ENCODE measurements at regions not wholly inside any gene's neighbourhood (a gene's known extent, or its start where the extent isn't known, plus 50 kb on each side); places are given as distances from the start of the nearest gene placed in this dataset.

DNA sequence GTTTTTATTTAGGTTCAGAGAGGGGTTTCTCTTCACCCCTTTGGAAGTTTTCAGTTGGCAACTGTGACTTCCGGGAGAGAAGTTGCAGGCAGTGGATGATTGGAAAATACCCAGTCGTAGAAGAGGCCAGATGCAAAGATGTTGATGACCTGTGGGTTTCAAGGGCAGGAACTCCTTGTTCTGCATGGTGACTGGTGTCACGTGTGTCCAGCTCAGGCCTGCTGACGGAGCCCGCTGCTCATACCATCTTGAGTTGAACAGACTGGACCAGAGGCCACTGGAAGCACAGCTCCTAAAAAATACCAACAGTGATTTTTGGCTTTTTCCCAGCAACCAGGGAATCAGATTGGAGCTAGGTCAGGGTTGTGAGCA is 243.9 kb upstream of the KLF4 start:
- no peaks in the 10 kb centered on the region for H3K36me3 ChIP-seq
- H3K4me3 ChIP-seq = no peak overlapping the region
- ATAC-seq = peak; percentile 61 to 68
- H3K27me3 ChIP-seq (ENCODE audit: low read depth) = peaks cover 3% of the 10 kb centered on the region
- no peak for DNase-seq
- H3K9me3 ChIP-seq = no peaks in the 10 kb centered on the region
- intact Hi-C loops (cut with DNase I) = no loop called here
- TF ChIP-seq, protein P1, sequence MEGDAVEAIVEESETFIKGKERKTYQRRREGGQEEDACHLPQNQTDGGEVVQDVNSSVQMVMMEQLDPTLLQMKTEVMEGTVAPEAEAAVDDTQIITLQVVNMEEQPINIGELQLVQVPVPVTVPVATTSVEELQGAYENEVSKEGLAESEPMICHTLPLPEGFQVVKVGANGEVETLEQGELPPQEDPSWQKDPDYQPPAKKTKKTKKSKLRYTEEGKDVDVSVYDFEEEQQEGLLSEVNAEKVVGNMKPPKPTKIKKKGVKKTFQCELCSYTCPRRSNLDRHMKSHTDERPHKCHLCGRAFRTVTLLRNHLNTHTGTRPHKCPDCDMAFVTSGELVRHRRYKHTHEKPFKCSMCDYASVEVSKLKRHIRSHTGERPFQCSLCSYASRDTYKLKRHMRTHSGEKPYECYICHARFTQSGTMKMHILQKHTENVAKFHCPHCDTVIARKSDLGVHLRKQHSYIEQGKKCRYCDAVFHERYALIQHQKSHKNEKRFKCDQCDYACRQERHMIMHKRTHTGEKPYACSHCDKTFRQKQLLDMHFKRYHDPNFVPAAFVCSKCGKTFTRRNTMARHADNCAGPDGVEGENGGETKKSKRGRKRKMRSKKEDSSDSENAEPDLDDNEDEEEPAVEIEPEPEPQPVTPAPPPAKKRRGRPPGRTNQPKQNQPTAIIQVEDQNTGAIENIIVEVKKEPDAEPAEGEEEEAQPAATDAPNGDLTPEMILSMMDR (IDR thresholded peaks at IDR 0.05) = no peak
- H3K4me1 ChIP-seq = peaks cover 25% of the 10 kb centered on the region
- H3K27ac ChIP-seq = peak overlapping the region; percentile 73

DNA sequence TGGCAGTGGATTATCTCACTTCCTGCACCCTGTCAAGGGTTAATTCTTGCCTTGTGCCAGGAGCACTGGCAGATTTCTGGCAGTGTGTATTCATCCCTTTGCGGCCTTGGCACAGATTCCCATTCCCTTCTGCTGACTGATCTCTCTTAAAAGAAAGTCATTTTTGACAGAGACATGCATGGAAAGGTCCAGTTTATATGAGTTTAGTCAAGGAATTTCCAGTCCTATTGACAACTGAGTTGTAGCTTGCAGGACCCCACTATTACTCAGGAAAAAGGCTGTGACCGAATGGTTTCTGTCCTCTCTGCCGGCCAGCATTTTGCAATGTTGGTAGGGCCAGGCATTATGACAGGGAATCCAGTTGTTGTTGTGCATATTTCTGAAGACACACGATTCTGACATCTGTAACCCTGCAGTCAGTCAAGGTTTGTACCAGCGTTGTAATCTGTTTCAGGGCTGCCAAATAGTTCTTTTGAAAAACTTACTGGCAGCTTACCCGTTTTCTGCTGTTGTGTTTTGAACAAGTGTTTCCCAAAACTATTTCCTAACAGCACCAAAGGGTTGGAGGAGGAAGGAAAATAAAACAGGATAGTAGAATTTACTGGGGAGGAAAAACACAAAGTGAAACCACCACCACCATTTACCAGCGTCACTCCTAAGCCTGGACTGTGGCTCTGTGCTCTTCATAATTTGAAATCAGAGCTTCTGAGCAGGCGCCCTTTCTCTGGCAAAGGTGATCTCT is 243.4 kb upstream of the KLF4 start:
- ATAC-seq = peak; percentile 54 to 61
- Histone ChIP-seq H3K9me3 (no peaks in the 10 kb centered on the region), H3K4me3 (no peak overlapping the region), H3K27ac (peak overlapping the region; percentile 73), H3K36me3 (no peaks in the 10 kb centered on the region), H3K27me3 (ENCODE audit: low read depth) (peaks cover 3% of the 10 kb centered on the region), H3K4me1 (peaks cover 24% of the 10 kb centered on the region)
- TF ChIP-seq, protein P1 (IDR thresholded peaks at IDR 0.05) = no peak
- no peak for DNase-seq
- intact Hi-C loops (cut with DNase I) = no loop called here

DNA sequence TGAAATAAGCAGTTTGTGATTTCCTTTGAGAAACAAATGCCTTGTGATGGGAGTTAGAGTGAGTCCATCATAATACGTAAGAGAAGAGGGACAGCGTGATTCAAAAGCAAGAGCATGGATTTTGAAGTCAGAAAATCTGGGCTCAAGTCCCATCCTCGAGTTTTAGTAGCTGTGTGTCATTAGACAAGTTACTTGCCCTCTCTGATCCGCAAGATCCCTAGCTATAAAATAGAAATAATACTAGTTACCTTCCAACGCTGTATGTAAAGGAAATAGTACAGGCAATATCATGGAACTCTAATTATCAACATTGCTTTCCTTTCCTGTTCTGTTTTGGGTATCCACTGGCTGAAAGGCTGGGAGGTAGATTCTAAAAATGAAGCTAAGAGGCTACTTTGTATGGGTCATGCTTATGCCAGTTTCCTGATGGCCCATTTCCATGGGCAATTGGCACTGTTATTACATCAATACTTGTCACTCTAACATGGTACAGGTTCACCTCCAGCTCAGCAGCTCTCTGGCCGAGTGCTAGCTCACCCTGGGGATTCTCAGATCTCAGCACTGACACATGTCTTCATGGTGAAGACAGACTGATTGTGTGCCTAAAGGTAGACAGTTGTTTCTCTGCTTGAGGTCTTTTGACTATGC is 241.7 kb upstream of the KLF4 start:
- DNase-seq (no peak), ATAC-seq (no peak)
- intact Hi-C loops (cut with DNase I) = no loop called here
- TF ChIP-seq, protein P1 (IDR thresholded peaks at IDR 0.05) = no peak
- H3K9me3 ChIP-seq = no peaks in the 10 kb centered on the region
- no peak overlapping the region for H3K4me3 ChIP-seq
- no peak overlapping the region for H3K27ac ChIP-seq
- H3K36me3 ChIP-seq = no peaks in the 10 kb centered on the region
- H3K27me3 ChIP-seq (ENCODE audit: low read depth) = no peaks in the 10 kb centered on the region
- peaks cover 14% of the 10 kb centered on the region for H3K4me1 ChIP-seq

DNA sequence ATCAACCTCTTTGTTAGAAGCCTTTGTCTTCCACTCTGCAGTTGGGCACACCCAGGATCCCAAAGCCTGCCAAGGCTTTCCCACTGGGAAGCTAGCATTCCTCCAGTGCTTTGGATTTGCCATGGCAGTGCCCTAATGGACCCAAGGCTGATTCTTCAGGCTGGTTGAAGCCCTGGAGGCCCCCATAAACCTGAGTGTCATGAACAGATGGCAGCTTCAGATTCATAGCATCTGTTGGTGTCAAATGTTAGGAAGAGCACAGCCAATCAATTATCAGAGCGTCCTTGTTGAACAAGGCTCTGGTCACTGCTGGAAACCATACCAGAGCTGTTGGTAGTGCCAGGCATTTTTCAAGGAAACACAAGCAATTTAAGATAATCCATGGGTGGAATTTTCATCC is 241.1 kb upstream of the KLF4 start:
- Histone ChIP-seq H3K4me3 (no peak overlapping the region), H3K27ac (no peak overlapping the region), H3K4me1 (peaks cover 14% of the 10 kb centered on the region), H3K36me3 (no peaks in the 10 kb centered on the region), H3K27me3 (ENCODE audit: low read depth) (no peaks in the 10 kb centered on the region), H3K9me3 (no peaks in the 10 kb centered on the region)
- intact Hi-C loops (cut with DNase I) = no loop called here
- DNase-seq (no peak), ATAC-seq (no peak)
- TF ChIP-seq, protein P1 (IDR thresholded peaks at IDR 0.05) = no peak

DNA sequence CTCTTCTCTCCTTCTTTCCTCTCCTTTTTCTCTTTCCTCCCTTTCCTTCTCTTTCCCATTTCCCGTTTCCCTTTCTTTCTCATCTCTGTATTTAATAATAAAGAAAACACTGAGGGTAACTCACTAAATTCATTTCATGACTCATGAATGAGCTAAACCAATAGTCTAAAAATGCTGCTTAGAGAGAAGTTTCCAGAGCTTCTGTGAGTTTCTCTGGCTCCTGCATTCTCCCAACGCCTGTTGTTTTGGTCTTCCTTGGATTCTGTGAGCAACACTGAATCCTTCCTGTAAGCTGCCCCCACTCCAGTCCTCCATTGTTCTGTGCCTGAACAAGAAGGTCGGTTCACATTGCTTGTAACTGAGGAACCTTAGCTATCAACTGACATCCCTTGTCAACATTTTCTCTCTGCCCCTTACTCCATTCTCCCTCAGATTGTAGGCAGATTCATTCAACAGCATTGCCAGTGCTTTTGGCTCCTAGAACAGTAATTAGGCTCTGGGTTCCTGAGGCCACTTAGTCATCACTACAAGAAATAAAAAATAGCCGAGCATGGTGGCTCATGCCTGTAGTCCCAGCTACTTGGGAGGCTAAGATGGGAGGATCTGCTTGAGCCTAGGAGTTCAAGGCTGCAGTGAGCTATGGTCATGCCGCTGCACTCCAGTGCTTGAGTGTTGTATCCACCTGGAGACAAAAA is 237.7 kb upstream of the KLF4 start:
- no peak for ATAC-seq
- DNase-seq = no peak
- TF ChIP-seq, protein P1 (IDR thresholded peaks at IDR 0.05) = no peak
- intact Hi-C loops (cut with DNase I) = no loop called here
- Histone ChIP-seq H3K27me3 (ENCODE audit: low read depth) (no peaks in the 10 kb centered on the region), H3K4me1 (peaks cover under 1% of the 10 kb centered on the region), H3K4me3 (no peak overlapping the region), H3K36me3 (no peaks in the 10 kb centered on the region), H3K9me3 (peaks cover 2% of the 10 kb centered on the region), H3K27ac (no peak overlapping the region)

All from lower lobe of right lung (tissue), 2 donors.